ENCODE measurements at regions not wholly inside any gene's neighbourhood (a gene's known extent, or its start where the extent isn't known, plus 50 kb on each side); places are given as distances from the start of the nearest gene placed in this dataset.

DNA sequence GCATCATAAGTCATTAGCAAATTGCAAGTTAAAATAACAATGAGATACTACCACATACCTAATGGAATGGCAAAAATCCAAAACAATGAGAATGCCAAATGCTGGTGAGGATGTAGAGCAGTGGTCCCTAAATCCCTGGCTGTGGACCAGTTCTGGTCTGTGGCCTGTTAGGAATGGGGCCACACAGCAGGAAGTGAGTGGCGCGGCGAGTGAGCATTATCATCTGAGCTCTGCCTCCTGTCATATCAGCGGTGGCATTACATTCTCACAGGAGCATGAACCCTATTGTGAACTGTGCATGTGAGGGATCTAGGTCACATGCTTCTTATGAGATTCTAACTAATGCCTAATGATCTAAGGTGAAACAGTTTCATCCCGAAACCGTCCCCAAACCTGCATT lies 1694.4 kb downstream of the EFNB2 start:
- TF ChIP-seq ZNF274 (IDR thresholded peaks at IDR 0.05; ENCODE audit: low read depth, low read length) (no peak), SUZ12 (IDR thresholded peaks at IDR 0.05; ENCODE audit: extremely low read depth, insufficient read depth, insufficient read length) (no peak), YY1 (IDR thresholded peaks at IDR 0.05; ENCODE audit: insufficient read depth, insufficient read length) (no peak)
